Stimulated activated CD4-positive, alpha-beta T cell treated with anti-CD3 and anti-CD28 coated beads, TNF-alpha, amount 100 ng/mL, for 1 hour (primary cell): ENCODE measurements at regions not wholly inside any gene's neighbourhood (a gene's known extent, or its start where the extent isn't known, plus 50 kb on each side); places are given as distances from the start of the nearest gene placed in this dataset.

Source experiments
- DNase-seq, 3 donors: peaks; one replicate each; pipeline ENCODE4 v3.0.0-alpha.2; 2020; ENCODE audit warnings: low read depth in 3 of 3, low spot score in 1 of 3

DNA sequence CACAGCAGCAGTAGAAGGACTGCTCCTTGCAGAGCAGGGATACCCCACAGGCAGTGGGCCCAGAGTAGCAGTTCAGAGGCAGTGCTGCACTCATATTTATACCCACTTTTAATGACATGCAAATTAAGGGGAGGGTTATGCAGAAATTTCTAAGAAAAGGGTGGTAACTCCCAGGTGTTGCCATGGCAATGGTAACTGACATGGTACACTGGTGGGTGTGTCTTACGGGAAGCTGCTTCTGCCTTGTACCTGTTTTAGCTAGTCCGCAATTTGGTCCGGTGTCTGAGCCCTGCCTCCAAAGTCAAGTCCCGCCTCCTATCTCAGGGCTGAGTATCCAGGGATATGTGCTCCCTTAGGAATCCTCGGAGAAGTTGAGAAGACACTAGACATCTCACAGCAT, 79.2 kb upstream of the UQCRFS1 start:
- no peak for DNase-seq

DNA sequence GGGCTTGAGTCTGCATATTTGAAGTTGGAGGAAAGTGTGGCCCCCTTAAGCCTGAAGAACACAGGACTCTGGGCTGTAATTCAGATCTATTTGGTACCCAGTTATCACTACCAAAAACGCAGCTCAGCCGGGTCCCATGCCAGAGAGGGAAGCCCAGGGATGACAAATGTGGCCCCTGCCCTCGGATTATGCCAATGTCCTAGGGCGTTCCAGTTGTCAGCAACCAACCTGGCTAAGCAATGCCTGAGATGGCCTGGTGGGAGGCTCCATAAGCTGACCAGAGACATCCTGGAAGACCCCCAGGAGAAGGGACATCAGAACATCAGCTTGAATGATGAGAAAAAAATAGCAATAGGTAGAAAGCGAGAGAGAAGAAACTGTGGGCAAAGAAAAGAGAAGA, 79.6 kb upstream of the UQCRFS1 start:
- DNase-seq: no peak

DNA sequence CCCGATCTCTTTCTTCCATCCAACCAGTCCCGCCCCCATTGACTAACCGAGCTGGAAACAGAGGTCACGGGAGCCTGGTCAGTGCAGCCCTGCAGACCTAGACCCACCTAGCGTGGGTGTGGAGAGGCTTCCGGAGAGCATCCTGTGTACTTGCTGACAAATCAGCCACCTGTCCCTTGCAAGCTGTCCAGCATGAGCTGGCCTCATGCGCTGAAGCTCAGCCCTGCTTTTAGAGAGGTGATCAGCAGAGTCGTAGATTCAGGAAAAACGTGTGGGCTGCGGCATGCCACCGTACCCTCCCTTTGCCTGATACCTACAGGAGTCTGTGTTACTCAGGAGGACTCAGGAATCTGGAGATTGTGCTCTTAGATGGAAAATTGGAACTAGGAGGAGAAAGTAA, 80.3 kb upstream of the UQCRFS1 start:
- DNase-seq: no peak

DNA sequence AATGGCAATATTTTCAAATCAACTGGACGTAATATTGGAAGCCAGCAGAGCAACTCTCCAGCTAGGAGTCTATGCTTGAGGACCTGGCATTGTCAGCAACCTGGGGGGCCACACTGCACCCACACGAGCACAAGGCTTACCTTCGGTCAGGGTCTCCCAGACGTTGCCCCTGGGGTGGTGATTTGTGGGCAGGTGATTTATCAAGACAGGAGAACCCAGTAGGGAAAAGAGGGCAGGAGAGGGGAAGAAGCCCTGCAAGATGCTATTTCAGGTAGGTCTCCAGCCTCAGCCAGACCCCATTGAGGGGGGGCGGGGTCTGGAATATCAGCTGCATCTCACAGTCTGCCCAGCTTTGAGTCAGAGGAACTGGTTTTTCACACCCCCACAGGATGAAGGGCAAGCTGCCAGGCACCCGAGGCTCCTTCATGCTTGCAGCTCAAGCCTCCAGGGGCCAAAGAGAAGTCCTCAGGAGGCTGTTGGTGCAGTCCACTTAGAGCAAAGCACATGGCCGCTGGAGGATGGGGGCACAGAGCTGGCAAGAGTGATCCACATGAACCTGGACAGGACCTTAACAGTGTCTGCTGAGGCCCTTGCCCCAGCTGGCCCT, 80.9 kb upstream of the UQCRFS1 start:
- no peak for DNase-seq

DNA sequence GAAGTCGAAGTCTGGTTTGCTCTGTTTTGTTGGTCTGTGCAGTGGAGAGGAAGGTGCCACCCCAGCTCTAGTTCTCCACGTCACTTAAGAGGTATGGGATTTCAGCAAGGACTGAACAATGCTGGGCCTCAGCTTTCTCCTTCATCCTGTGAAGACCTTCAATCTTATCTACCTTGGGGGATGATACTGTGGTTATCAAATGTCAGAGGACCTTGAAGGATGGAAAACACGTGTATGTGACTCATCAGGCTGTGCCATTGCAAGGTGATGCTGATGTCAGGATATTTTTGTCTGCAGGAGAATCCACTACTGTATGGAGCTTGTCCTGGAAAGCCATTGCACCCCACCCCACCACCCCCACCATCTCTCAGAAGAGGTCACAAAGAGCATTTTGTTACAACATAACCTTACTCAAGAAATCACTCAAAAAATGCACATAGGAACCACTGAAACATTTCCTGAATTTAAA, 81.4 kb upstream of the UQCRFS1 start:
- DNase-seq: no peak

DNA sequence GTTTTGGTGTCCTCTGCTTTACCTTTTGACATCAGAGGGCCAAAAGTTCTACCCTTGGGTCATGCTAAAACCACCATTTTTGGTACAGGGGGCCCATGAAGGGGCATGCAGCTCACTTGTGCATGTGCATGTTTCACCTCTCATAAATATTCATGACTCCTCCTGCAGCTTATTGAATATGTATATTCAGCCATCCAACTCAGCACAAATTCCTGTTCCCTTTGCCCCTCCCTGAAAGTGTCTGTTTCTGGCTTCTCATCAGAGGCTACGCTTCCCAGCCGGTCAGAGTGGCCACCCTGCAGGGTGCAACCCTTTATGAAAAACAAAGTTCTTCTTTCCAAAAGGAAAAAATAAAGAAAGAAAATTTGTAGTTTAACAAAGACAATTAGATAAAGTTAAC, 82.3 kb upstream of the UQCRFS1 start:
- no peak for DNase-seq

DNA sequence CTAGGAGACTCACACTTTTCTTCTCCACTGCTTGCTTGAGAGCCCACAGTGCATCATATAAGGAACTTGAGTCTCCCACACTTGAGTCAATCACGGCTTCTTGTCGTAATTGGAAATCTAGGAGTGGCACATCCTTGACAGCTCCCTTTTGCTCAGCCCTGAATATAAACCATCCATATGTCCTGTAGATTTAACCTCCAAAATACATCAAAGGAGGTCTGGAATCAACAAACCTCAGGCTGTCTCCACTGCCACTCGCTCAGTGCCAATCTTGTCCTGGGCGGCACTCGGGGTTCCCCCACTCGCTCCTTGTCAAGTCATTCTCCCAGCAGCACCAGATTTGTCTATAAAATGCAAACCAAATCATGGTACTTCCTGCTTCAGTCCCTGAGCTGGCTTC, 84.4 kb upstream of the UQCRFS1 start:
- DNase-seq: no peak

DNA sequence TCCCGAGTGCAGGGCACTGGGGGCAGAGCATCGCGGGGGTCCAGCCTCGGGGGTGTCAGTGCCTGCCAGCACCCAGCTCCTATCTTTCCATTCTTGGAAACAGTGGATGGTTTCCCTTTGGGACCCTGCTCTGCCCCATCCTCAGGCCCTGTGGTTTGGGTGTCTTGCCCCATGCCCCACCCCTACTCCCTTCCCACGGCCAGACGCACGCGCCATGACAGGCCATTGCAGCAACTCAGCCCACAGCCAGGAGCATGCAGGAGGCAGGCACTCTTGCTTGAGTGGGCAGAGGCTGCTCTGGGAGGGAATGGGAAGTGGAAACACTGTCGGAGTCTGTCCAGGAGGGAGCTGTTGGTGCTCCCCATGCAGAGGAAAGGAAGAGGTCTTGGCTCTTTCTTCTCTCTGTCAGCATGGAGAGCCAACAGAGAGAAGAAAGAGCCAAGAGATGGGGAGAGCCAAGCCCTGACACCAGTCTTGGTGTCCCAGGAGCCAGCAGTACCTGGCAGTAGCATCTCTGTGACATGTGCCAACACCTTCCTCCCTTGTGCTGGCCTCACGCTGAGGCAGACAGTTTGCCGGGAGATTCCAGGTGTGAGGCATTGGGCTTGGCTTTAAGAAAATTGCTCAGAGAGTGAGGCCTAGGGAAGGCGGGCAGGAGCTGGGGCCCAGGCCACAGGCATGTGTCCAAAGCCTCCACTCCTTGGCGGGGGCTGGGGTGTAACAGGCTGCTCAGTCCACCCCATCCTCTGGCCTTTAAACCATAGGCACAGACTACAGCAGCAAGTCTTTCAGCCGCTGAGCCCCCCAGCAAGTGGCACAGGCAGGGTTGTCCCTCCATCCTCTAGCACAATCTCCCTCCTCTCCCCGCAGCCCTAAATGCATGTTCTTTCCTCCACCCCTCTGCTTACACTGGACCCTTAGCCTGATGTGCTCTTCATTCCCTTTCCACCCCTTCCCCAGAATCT, 86.7 kb upstream of the UQCRFS1 start:
- DNase-seq: no peak

DNA sequence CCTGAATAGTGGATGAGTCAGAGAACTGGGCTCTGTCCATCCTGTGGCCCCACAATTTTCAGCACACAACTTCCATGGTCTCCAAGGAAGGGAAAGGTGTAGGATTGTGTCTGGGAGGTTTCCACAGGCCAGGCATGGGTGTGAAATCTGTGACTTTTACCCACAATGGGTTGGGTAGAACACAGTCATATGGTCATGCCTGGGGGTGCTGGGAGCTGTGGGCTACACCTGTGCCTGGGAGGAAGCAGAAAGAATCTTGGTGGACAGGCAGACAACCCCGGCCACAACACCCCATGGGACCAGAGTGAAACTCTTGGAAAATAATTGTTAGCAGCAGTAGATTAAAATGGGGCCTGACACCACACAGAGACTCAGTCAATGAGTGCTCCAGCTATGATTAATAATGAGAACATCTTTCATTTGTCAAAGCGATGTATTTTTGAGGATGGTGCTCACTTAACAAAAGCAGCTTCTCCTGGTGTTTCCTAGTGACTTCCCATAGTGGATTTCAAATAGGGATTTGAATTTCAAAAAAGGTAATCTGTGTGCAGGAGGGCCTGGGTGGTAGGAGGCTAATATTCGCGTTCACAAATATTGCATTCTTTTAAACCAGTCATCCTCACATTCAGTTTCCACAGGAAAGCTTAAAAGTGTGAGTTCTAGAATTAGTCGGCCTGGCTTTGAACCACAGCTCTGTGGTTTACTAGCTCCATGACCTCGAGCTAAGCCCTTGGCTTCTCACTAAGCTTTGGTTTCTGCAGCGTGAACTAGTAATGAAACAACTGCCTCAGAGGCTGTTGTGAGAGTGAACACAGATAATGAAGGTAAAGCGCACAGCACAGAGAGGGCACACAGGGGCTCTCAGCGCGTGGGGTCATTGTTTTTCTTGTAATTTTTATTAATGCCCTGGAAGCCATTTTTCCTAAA, 89.3 kb upstream of the UQCRFS1 start:
- no peak for DNase-seq

DNA sequence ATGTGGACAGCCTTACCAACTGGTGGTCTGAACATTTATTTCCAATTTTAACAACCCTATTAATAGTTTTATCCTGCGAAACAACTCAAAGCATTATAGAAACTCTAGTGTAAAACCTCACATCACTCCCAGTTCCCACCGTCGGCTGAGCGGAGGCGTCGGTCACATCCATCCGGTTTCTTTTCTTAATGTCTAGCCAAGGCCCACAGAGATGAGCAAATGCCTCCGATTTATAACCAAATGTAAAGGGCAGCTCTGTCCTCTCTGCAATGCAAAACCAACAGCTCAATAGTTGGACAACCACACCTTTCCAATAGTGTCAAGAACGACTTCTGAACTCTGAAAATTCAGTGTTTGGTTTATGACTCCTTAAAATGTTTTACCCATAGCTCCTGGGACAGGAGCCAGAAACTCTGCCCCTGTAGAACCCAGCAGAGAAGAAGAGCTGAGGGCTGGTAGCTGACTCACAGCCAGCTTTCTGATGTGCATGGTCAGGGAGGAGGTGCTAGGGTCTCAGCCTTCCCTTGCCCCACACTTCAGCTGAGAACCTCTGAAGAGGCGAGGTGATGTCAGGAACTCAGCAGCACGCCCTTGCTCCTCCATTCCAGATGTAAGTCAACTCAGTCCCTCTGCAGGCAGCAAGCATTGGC, 90.2 kb upstream of the UQCRFS1 start:
- DNase-seq: no peak

DNA sequence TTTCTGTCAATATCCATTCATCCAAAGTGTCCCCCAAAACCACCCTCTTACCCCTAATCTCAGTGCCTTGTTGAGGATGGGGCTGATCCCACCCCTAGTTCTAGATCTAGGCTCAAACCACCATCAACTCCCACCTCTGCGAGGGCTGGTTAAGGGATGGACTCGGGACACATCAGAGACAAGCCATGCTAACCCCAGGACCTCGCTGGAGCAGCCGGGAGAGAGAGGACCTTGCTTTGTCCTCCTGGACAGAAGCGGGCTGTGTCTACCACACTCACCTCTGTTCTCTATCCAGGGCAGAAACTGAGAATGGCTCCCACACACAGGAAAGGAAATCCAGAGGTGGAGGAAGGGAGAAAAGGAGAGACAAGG, 90.8 kb upstream of the UQCRFS1 start:
- no peak for DNase-seq

DNA sequence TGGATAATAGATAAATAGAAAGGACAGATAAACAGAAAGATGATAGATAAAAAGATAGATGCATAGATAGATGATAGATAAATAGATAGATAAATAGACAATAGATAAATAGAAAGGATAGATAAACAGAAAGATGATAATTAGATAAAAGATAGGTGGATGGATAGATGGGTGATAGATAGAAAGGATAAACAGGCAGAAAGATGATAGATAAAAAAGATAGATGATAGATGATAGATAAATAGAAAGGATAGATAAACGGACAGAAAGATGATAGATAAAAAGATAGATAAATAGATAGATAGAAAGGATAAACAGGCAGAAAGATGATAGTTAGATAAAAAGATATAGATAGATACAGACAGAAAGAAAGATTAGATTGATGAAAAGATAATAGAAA, 92.3 kb upstream of the UQCRFS1 start:
- no peak for DNase-seq

DNA sequence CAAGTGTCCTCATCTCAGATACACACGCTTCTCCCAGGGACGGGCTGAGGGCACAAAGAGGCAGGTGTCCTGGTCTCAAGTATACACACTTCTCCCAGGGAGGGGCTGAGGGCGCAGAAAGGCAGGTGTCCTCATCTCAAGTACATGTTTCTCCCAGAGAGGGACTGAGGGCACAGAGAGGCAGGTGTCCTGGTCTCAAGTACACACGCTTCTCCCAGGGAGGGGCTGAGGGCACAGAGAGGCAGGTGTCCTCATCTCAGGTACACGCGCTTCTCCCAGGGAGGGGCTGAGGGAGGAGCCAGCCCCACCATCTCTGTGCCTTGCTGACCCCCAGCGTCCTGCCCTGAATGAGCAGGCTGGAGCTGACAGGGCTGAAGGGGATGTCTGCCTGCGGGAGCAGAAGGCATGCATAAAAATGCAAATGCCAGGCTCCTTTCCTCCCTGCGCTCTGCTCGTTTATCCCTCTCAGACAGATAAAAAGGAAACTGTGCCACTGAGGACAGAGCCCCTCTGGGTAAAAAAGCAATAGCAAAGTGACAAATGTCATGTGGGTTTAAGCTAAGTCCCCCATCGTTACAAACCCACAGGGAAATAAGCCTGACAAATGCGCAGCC, 96.1 kb upstream of the UQCRFS1 start:
- DNase-seq: no peak

DNA sequence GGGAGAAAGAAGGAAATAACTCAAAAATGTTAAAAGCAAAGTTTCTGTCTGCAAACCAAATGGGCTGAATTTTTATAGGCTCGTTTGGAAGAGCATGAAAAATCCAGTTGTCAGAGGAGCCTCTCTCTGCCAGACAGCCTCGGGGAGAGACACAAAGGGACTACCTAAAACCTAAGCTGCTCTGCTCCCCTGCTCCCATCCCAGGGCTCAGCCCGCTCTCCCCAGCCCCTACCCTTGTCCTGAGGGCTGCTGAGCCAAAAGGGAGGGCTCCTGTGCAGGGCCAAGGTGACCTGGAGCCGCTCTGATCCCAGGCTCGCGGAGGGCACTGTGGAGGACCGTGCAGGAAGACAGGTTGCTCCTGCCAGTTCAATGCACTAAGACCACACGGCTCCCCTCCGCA, 96.7 kb upstream of the UQCRFS1 start:
- no peak for DNase-seq

DNA sequence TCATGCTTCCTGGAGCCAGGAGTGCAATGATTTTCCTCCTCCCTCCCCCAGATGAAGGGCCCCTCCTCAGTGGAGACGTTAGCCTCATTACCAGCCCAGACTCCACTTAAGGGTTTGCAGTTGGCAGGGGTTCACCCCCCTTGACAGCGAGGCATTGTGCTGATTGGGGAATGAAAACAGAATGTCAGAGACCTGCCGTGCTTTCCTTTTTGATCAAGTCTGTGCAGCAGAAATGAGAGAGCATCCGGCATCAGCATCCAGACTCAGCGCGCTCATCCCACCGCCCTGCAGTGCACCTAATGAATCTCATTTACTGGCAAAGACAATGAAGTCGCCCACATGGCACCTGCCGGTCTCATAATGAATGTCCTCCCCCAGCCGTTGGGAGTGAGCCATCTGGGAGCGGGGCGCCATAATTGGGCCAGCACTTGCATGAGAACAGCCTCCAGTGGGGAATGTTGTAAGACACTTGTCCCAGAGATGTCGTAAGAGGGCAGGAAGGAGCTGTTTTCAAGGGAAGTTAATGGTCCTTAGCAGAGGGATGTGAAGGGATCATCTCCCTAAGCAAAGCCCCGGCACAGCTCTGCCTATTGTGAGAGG, 98.3 kb upstream of the UQCRFS1 start:
- no peak for DNase-seq

DNA sequence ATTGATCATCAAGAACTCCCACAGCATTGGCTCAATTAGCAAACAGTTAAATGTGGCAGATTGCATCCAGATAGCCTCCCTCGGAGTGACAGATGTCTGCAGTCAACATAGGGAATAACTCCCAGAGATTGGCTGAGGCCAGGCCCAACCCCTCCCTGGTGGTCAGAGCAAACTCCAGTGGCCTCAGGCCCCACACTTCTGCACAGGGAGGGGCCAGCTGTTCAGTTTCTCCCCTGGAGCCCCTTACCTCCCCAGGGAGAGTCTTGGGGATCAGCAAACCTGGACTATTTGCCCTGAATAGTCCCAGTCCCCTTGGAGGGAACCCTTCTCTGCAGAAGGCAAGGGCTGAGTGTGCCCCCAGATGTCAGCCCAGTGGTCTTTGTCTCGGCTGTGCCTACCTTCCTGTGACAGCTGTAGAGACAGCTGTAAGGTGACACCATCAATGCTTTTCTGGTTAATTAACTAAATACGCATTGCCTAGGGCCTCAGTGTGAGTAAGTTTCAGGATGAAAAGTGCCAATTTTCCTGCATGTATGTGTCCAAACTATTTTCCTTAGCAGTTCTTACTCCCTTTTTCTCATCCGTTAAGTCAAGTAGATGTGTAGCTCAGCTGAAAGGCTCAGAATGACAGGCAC, 102.7 kb upstream of the UQCRFS1 start:
- no peak for DNase-seq

DNA sequence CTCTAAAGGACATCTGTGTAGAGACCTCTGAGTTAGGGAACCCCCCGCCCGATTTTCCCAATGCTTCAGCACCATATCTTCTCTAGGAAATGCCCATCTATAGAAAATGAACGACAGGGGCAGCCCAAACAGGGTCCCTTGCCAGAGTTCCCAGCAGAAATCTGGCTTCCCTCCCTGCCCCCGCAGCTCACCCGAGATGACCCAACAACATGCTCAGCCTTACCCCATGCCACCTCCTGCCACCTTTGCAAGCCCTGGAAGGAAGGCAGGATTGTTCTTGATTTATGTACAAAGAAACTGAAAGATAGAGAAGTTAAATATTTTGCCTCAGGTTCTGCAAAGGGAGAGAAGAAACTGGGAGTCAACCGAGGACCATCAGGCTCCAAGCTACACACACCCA, 105.6 kb upstream of the UQCRFS1 start:
- no peak for DNase-seq

DNA sequence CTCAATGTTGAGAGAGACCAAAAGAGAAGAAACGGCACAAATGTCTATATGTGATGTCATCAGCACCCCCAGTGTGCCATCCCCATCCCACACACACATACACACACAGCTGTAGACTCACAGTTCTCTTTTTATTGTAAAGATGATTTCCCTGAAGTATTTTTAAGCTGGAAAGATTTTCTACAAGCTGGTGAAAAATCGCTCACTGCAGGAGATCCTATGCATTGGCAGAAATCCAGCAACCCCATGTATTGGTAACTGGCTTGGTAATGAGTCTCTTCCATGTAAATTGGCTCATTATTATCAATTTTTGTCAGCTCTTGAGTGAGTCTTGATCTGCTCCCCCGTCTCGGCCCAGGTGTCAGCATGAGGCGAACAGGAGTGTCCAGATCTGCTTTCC, 107.1 kb upstream of the UQCRFS1 start:
- no peak for DNase-seq

DNA sequence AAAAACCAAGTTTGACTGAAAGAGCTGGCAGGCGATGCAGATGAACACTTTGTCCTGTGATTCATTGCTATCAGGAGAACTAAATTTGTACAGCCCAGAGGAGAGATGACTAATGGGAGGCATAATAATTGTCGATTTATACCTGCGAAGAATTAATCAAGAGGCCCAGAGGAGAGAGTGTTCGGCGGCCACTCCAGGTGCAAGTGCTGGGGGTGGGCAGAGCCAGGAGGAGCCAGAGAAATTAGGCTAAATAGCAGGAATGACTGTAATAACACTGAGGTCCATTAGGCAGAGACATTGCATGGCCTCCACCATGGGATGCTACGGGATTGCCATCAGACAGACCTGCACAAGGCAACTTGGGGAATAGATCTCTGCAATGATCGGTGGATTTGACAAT, 107.7 kb upstream of the UQCRFS1 start:
- DNase-seq: no peak

DNA sequence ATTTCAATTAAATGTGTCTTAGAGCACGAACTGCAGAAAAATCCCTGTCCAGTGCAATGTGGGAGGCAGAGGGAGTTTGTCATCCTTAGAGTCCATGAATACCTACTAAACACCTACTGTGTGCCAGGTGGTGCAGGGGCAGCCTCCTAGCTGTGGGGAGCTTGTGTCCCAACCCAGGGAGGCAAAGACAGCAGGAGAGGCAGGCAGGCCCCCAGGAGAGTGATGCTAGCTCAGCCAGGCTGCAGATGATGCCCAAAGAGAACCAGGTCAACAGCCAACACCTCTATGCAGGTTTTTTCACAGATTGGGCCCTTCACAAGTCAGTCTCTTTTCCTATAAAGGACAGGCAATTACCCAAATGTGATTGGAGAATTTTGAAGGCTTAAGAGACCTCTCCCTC, 108.2 kb upstream of the UQCRFS1 start:
- no peak for DNase-seq
